Caco-2 (cell line): ENCODE measurements at regions not wholly inside any gene's neighbourhood (a gene's known extent, or its start where the extent isn't known, plus 50 kb on each side); places are given as distances from the start of the nearest gene placed in this dataset.

Experiments
- BruUV-seq: library from RNA; stranded (reverse); fragments of 400-500 nt; replicated peaks from 2 replicates; lab custom pipeline; 2021; lab: Mats Ljungman, UMichigan
- CTCF ChIA-PET: fragments of 300-600 bp; sonication (Branson Sonifier 250); formaldehyde crosslinking; loops from one replicate; lab custom pipeline; 2022; ENCODE audit warnings: antibody characterized with exemption; lab: Charles Lee
- POLR2A ChIA-PET: fragments of 300-600 bp; sonication (Branson Sonifier 250); formaldehyde crosslinking; loops from one replicate; lab custom pipeline; 2022; ENCODE audit warnings: antibody characterized with exemption; lab: Charles Lee
- DNase-seq, 2 experiments: peaks; one replicate each; pipeline versions ENCODE4 v3.0.0 to v3.0.0-alpha.2; 2020 to 2022
- H3K27me3 ChIP-seq: replicated peaks from 2 replicates; pipeline ENCODE4 v1.6.0; 2011; ENCODE audit warnings: low read length; ENCODE audit not compliant: control insufficient read depth, insufficient read depth
- H3K36me3 ChIP-seq: 2 replicates; pipeline ENCODE4 v1.5.1; 2011; ENCODE audit warnings: low read length; ENCODE audit not compliant: control insufficient read depth, insufficient read depth
- H3K4me1 ChIP-seq: fragments of 250-450 bp; sonication (Bioruptor Pico); 2 replicates; pipeline ENCODE4 v1.5.1; 2020; ENCODE audit warnings: mild to moderate bottlenecking
- H3K4me3 ChIP-seq: 2 replicates; pipeline ENCODE4 v1.5.1; 2011; ENCODE audit warnings: low read depth, mild to moderate bottlenecking, control low read depth, low read length
- H3K9me3 ChIP-seq: fragments of 250-450 bp; sonication (Bioruptor Pico); 2 replicates; pipeline ENCODE4 v1.5.1; 2020; ENCODE audit warnings: mild to moderate bottlenecking, moderate library complexity
- H3K27ac Mint-ChIP-seq: one replicate; pipeline ENCODE4 v1.8.0; 2022; ENCODE audit warnings: mixed read lengths; ENCODE audit not compliant: unreplicated experiment
- H3K27me3 Mint-ChIP-seq: one replicate; pipeline ENCODE4 v1.8.0; 2022; ENCODE audit warnings: mixed read lengths; ENCODE audit not compliant: insufficient read depth, unreplicated experiment
- H3K36me3 Mint-ChIP-seq: one replicate; pipeline ENCODE4 v1.8.0; 2022; ENCODE audit warnings: mild to moderate bottlenecking, mixed read lengths; ENCODE audit not compliant: insufficient read depth, unreplicated experiment
- H3K4me1 Mint-ChIP-seq: one replicate; pipeline ENCODE4 v1.8.0; 2022; ENCODE audit warnings: low read depth, mixed read lengths; ENCODE audit not compliant: unreplicated experiment
- H3K4me3 Mint-ChIP-seq: one replicate; pipeline ENCODE4 v1.8.0; 2022; ENCODE audit warnings: mild to moderate bottlenecking, moderate library complexity, mixed read lengths; ENCODE audit not compliant: unreplicated experiment
- H3K9me3 Mint-ChIP-seq: one replicate; pipeline ENCODE4 v1.8.0; 2022; ENCODE audit warnings: mixed read lengths; ENCODE audit not compliant: unreplicated experiment
- CTCF ChIP-seq, 2 experiments: fragments of 200-600 bp in 1 of 2; IDR thresholded peaks; 1 replicate in 1 of 2; 2 replicates in 1 of 2; pipeline versions ENCODE4 v1.5.1 to v1.8.0; 2011 to 2022; ENCODE audit warnings: antibody characterized with exemption in 1 of 2, control low read depth in 1 of 2, inconsistent platforms in 1 of 2, low read depth in 1 of 2, low read length in 1 of 2, mild to moderate bottlenecking in 1 of 2, moderate library complexity in 1 of 2; ENCODE audit not compliant: insufficient read depth in 1 of 2, severe bottlenecking in 1 of 2, unreplicated experiment in 1 of 2
- intact Hi-C: fragments of 100-400 bp; cut with micrococcal nuclease; formaldehyde crosslinking; loops from one replicate; pipeline ENCODE4 v1.10.0; 2022; ENCODE audit not compliant: unreplicated experiment

- no peak for DNase-seq
- TF ChIP-seq CTCF (IDR thresholded peaks at IDR 0.05; ENCODE audit: insufficient read depth in 1 of 2, low read depth in 1 of 2, low read length in 1 of 2, severe bottlenecking in 1 of 2, unreplicated experiment in 1 of 2): no peak
- H3K36me3 ChIP-seq: no peaks in the 10 kb centered on the region
- H3K36me3 Mint-ChIP-seq: no peaks in the 10 kb centered on the region
- BruUV-seq: no TSS peak
- no peaks in the 10 kb centered on the region for H3K9me3 Mint-ChIP-seq
- H3K27ac Mint-ChIP-seq: no peak overlapping the region
- H3K4me1 Mint-ChIP-seq: no peaks in the 10 kb centered on the region
- intact Hi-C loops: no loop called here
- H3K4me3 Mint-ChIP-seq: no peak overlapping the region
- H3K4me3 ChIP-seq: no peak overlapping the region
- ChIA-PET POLR2A (no interaction called here), CTCF (no interaction called here)
- no peaks in the 10 kb centered on the region for H3K9me3 ChIP-seq
- no peaks in the 10 kb centered on the region for H3K27me3 ChIP-seq
- H3K27me3 Mint-ChIP-seq: no peaks in the 10 kb centered on the region
- no peaks in the 10 kb centered on the region for H3K4me1 ChIP-seq
Observed at GRCh38 chr6:68458447-68458846, 176.6 kb upstream of the ADGRB3 start.

DNA sequence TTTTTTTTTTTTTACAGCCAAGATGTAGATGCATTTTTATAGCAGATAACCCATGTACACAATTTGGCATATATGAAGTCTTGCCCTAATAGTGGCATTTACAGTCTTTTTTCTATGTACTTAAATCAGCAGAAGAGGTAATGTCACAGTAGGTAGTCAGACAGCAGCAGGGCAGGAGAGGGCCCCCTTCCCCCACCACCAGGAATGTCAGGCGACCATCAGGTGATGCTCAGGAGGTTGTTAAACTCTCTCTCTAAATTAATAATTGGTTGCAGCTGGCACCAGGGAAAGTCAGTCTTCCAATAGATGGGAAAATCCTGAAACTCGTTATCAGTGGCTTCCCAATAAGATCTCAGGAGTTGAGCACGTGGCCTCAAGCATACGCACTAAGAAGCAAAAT is 188.0 kb upstream of the ADGRB3 start:
- no peaks in the 10 kb centered on the region for H3K36me3 Mint-ChIP-seq
- H3K27me3 ChIP-seq: no peaks in the 10 kb centered on the region
- intact Hi-C loops: no loop called here
- H3K36me3 ChIP-seq: no peaks in the 10 kb centered on the region
- no peaks in the 10 kb centered on the region for H3K4me1 ChIP-seq
- CTCF ChIA-PET: no interaction called here
- H3K4me3 ChIP-seq: no peak overlapping the region
- POLR2A ChIA-PET: no interaction called here
- H3K27ac Mint-ChIP-seq: no peak overlapping the region
- TF ChIP-seq CTCF (IDR thresholded peaks at IDR 0.05; ENCODE audit: insufficient read depth in 1 of 2, low read depth in 1 of 2, low read length in 1 of 2, severe bottlenecking in 1 of 2, unreplicated experiment in 1 of 2): no peak
- H3K9me3 ChIP-seq: no peaks in the 10 kb centered on the region
- no peaks in the 10 kb centered on the region for H3K4me1 Mint-ChIP-seq
- H3K4me3 Mint-ChIP-seq: no peak overlapping the region
- DNase-seq: no peak
- no peaks in the 10 kb centered on the region for H3K27me3 Mint-ChIP-seq
- BruUV-seq: no TSS peak
- no peaks in the 10 kb centered on the region for H3K9me3 Mint-ChIP-seq

GRCh38 chr6:68445926-68446325 is 189.2 kb upstream of the ADGRB3 start:
- Mint-ChIP-seq H3K27ac (no peak overlapping the region), H3K27me3 (no peaks in the 10 kb centered on the region), H3K9me3 (no peaks in the 10 kb centered on the region), H3K4me1 (no peaks in the 10 kb centered on the region), H3K36me3 (no peaks in the 10 kb centered on the region), H3K4me3 (no peak overlapping the region)
- no peak for TF ChIP-seq CTCF (IDR thresholded peaks at IDR 0.05; ENCODE audit: insufficient read depth in 1 of 2, low read depth in 1 of 2, low read length in 1 of 2, severe bottlenecking in 1 of 2, unreplicated experiment in 1 of 2)
- no TSS peak for BruUV-seq
- ChIA-PET CTCF (no interaction called here), POLR2A (no interaction called here)
- intact Hi-C loops: no loop called here
- Histone ChIP-seq H3K27me3 (no peaks in the 10 kb centered on the region), H3K4me3 (no peak overlapping the region), H3K36me3 (no peaks in the 10 kb centered on the region), H3K4me1 (no peaks in the 10 kb centered on the region), H3K9me3 (no peaks in the 10 kb centered on the region)
- no peak for DNase-seq
